SW480 (cell line): ENCODE measurements at regions not wholly inside any gene's neighbourhood (a gene's known extent, or its start where the extent isn't known, plus 50 kb on each side); places are given as distances from the start of the nearest gene placed in this dataset.
A peak's percentile ranks its signal among the peaks of the same experiment; 100 is the strongest.

Experiments used
- DNase-seq: peaks from one replicate; pipeline ENCODE4 v3.0.0-alpha.2; 2016; ENCODE audit warnings: low spot score

DNA sequence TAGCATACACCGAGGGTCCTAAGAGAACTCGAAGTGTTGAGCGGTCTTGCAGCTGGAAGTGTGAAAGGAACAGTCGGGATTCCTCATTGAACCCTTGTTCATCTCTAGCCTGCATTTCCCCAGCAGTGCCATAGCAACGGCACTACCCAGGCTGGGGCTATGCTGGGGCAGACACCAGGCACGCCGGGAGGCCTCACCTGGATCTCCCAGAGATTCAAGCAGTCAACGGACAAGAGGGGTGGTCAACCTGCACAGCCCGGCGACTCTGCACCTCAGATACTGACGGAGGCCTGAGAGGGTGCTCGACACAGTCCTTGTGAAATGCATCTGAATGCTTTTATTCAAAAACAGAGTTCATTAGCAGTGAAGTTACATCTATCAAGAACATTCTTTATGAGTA, 604.2 kb downstream of the GALR1 start:
- DNase-seq, result no peak

DNA sequence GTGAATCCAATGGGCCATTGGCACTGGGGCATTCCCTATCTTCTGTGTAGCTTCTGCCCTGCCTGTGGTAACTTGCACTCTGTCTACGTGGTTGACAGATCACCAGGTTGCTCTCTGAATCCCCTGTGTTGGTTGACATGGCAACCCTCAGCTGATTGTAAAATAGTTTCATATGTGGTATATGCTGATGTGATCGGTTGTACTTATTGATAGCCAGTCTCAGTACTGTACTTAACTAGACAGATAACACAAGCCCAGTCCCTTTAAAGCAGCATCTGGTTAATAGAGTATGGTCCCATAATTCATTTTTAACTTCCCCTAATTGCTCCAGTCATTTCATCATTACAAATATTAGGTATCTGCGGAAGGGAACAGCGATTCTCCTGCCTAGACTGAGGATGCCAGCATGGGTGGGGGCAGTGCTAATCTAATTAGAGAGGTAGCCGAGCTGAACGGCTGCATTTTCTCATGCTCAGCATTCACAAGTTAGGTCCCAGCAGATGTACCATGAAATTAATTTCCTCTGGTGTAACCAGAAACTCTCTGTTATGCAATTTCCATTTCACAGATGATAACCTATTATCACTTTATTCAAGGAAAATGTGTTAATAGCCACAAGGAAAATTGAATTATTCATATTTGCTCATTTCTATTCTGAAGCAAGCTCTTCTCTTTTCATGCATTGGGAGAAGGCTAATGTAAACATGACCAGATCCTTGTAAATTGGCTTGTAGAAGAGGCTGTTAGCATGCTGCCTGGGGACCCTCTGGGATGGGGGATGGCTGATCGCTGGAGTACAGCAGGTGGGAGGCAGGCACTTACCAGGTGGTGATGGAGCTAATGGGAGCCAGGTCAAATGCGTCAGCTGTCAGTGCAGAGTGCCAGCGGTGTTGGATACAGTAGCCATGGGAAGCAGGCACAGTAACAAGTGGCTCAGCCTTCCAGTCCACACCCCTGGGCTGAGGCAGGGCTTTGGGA, 608.3 kb downstream of the GALR1 start:
- no peak for DNase-seq

DNA sequence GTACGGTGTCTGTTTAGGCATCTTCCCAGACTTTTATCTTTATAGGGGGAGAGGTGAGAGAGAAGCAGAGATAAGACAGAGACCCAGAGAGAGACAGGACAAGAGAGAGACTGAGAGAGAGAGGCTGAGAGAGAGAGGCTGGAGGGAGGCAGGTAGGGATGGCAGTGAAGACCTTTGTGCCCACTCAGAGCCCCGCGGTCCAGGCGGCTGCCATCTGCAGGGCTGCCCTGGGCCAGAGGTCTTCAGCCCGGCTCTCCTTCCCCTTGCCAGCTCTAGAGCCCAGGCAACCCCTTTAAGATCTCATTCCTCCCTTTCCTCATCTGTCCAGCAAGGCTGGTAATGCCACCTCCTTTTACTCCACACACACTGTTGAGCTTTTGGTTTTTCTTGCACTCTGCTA, 610.0 kb downstream of the GALR1 start:
- no peak for DNase-seq

DNA sequence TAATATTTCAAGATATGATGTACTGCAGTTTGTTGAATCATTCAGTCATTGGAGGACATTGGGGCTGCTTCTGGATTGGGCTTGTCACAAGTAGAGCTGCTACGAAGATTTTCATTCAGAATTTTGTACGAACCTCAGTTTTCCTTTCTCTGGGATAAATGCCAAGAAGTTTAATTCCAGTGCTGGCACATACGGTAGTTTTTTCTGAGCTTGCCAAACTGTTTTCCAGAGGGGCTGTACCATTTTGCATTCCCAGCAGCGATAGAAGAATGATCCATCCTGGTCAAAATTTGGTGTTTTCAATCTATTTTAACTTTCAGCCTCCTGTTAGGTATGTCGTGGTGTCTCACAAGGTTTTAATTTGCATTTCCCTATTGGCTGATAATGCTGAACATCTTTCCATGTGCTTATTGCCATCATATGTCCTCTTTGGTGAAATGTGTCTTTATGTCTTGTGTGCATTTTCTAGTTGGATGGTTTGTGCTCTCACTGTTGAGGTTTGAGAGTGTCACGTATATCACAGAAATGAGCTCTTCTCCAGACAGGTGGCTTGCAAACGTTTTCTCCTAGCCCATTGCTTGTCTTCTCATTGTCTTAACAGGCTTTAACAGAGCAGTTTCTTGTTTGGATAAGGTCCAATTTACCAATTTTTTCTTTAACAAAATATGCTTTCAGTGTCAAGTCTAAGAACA, 612.6 kb downstream of the GALR1 start:
- no peak for DNase-seq

DNA sequence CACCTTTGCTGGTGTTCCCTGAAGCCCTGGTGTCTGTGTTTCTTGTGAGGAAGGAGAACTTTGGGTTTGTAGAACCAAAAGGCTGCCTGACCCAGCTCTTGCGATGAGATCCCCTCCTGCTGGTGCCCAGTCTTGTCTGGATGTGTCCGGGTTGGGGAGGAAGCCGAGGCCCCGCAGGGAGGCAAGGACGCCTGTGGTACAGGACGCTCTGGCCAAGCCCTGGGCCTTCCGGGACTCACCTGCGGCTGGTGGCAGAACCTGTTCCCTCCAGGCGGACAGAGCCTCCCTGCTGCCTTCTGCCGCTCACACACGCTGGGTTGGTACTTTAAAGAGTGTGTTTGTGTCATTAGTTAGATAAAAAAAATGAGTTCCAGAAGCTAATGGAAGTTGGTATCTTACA, 616.2 kb downstream of the GALR1 start:
- DNase-seq, result no peak

DNA sequence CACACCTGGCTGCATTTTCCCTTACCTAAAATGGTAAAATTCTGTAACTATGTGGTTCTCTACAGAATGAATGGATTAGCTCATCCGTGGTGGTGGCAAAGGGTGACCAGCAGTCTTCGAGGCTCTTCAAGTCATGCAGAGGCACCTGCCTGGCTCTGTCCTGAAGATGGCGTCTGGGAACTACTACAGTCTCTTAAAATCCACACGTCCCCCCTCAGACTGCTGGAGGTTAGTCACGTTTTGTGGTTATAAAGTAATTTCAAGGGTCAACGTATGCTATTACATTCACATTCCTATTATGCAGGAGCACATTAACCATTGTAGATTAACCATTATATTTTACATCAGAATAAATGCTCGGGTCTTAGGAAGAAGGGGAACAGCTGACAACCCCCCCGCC, 616.7 kb downstream of the GALR1 start:
- peak; percentile 3 for DNase-seq

DNA sequence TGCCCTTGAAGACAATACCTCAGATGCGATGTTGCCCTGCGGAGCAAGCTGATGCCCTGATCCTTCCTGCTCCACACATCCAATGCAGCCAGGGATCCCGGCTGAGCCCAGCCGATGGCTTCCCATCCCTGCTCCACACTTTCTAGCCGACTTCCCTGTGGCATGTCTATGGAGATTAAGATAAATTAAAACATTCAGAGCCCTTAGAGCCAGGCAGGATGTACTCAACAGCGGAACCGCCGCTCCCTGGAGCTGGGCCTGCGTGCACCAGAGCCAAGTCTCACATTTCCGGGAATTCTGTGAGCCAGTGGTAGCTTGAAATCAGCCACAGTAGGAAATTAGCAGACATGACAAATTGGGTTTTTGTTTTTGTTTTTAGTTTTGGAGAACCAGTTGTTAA, 620.6 kb downstream of the GALR1 start:
- DNase-seq, result no peak

- DNase-seq, result no peak
These were observed 621.2 kb downstream of the GALR1 start for GRCh38 chr18:77870894-77871293.

DNA sequence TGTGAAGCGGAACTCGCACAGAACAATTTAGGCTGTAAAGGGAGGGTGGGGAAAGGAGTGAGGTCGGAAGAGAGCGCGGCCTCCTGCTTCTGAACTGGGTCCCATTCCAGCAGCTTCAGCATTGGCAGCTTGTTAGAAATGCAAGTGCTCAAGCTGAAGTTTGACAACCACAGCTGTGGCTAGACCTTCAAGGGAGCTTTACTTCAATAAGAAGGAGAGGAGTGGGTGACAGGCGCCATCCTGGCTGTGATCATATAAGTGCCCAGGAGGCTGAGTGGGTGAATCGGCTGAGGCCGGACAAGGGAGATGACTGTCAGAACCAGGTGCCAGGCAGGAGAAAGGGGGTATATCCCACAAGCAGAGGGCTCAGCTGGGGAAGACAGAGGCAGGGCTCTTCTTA, 622.5 kb downstream of the GALR1 start:
- no peak for DNase-seq

- DNase-seq, result no peak
These were observed 626.7 kb downstream of the GALR1 start for GRCh38 chr18:77876319-77876865.

DNA sequence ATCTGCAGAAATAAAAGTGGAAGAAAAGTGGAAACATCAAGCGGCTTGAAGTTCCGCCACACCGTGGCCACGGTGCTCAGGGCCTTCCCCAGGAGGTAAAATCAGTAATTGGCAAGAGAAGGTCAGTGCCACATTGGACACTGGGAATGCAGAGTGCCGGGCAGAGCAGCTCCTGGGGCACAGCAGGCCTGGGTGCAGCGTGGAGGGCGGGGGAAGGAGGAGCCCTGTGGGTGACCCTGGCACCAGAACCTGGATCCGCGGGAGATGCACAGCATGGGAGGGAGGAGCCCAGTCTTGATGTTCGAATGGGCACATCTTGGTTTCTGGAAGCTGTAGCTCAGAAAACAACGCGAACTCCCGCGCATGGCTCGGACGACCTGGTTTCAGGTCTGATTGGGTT, 630.2 kb downstream of the GALR1 start:
- DNase-seq, result no peak

DNA sequence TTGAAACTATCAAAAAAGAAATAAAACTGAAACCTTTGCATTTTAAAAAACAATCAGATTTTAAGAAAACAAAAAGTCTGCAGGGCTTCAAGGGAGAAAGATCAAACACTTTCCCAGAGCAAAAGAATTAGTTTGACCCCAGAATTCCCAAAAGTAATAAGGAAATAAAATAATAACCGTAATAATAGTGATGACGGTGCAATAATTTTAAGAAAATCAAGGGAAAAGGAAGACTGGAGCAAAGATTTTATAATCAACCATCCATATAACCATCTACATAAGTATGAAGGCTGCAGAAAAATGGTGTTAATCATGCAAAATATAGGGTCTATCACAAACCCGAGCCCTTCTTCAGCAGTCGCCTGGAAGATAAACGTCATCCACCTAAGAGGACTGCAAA, 634.8 kb downstream of the GALR1 start:
- no peak for DNase-seq

DNA sequence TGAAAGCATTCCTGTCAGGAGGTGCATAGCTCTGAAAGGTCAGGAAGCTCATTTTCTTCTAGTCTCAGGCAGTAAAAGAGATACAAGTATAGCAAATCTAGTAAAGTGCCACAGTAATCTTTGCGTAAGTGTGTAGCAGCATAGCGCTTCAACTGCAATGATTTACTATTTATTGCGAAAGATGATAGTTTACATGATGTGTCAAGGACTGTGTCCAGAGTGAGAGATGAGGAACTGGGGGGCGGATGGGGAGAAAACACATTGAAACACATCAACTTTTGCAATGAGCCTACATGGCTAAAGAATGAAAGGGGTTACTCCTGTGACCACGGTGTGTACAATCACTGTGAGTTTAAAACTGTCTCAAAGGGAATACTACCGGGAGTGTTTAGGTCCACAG, 644.4 kb downstream of the GALR1 start:
- no peak for DNase-seq

DNA sequence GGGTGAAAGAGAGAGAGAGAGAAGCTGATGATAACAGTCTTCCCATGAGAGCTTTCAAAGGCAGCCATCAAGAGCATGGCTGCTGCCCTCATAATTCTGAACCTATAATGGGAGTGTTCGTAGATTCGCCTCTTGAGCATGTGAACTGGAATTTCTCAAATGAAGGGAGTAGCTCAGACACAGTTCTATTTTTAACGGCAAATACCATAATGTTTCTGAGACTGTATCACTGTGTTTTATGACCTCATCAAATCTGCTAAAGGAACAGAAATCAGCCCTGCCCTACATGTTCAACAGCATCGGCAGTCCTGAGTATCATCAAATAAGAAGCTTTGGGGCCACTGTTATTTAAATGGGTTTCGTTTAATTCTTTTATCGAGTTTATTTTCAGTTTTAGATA, 645.6 kb downstream of the GALR1 start:
- DNase-seq, result no peak

GRCh38 chr18:77896586-77897252, 647.1 kb downstream of the GALR1 start:
- DNase-seq, result no peak

DNA sequence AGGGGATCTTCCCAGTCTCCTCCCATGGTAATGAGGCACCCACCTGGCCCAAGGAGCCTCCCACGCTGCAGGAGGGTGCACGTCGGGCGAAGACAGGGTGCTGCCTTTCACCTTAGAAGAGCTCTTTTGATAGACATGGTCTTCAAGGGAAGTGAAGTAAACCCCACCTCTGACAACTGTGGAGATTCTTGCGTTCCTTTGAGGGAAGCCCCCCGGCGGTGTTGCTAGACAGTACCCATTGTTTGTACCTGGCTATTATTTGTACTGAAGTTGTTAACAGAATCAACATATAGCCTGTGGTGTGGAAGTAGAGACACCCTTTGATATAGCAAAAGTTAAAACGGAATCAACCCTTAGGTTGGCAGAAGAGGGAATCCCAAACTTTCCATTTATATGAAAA, 648.0 kb downstream of the GALR1 start:
- DNase-seq, result no peak

DNA sequence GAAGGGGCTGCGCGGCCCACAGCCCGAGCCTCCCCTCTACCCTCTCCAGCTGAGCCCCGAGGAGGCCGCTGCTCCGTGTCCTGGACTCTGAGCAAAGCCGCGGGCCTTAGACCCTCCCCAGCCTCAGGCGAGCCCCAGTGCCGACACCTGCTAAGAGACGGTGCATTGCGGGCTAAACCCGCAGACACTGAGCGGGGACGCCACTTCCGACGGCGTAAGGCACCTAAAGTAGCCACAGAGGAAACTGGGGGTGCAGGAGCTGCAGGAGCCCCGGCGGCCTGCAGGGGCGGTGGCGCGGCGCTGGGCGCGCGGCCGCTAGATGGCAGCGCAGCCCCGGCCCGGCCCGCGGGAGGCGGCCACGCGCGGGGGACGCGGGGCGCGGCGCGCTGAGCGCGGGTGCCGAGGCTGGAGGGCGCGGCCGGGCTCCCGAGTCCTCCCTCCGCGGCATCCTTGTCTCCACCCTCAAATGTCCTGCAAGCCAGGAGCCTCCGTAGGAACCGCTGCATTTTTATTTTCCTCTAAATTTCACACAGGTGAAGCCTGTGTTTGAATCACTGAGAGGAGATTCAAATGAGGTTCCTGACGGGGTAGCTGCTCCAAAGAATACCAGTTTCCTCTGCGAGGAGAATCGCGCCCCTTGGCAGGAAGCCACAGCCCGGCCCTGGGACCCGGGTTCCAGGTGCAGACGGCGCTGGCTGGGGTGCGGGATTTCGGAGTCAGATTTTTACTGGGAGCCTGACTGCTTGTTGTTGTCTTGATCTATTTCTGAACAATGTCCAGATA, 650.5 kb downstream of the GALR1 start:
- peak; percentile 39 for DNase-seq

DNA sequence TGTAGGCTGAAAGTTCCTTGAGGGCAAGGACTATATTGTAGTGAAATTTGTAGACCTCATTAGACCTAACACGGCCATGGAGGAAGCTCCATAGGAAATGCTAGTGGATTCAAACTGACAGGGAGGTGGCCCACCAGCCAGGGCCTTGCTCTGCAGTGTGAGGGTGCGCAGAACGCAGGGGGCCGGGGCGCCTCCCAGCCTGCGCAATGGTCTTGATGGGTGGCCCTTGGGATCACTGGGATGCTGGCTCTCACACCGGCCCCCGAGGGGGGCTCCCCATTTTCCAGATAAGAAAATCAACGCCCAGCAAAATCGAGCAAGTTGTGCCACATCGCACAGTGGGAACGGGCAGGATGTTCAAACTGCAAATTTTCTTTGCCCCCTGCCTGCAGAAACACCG, 655.4 kb downstream of the GALR1 start:
- no peak for DNase-seq

DNA sequence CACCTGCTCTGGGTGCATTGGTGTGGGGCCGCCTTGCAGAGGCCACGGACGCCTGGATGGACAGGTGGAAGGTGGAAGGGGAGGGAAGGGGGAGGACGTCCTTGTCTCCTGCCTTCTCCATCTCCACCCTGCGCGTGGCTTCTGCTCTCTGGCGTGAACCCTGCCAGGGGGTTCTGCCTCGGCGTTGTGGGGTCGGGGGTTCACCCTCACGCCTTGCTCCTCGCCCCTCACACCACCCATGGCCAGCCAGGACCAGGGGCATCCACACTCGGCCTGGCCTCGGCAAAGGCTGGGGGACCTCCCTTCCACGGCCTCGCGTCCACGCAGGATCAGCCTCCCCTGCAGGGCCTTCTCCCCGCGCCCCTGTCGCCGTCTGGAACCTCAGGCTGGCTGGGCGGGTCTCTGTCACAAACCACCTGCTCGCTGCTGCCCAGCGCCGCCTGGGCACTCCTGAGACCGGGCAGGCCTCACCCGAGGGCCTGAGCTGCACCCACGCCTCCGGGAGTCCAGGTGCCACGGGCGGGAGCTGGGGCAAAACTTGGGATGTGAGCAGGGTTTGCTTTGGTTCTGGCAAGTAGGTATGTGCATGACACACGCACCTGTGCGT, 655.9 kb downstream of the GALR1 start:
- no peak for DNase-seq

- DNase-seq, result no peak
These were observed 656.6 kb downstream of the GALR1 start for GRCh38 chr18:77906103-77906892.

GRCh38 chr18:77910347-77910746, 660.7 kb downstream of the GALR1 start:
- DNase-seq, result no peak
